ENCODE measurements at regions not wholly inside any gene's neighbourhood (a gene's known extent, or its start where the extent isn't known, plus 50 kb on each side); places are given as distances from the start of the nearest gene placed in this dataset.

DNA sequence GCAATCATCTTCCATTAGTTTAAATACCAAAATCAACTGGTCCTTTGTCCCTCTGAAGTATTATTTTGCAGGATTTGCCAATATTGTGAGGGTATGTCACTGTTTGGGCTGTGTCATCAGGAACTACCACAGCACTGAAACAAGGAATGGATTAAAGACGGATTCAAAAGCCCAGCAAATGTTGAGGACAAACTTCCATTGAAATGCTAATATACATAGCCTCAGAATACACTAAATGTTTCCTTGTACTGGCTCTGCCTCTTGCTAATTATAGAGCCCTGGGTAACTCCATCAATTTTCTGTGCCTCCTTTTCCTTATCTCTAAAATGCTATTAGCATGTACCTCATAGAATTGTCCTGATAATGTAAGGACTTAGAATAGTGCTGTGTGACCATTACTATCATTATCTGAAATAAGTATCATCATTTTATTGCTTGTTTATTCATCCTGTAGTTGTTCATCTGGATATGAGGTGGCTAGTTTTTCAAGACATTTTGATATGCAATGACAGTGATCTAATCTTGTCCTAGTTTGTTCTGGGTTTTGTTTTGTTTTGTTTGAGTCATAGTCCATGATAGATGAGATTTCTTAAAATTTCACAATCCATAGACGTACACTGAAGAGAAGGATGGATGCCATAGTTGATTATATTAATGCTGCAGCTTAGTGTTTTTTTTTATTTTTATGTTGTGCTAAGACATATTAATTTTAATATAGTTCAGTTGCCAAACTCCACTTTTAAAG lies 333.4 kb upstream of the KCNH7 start:
- H3K27me3 ChIP-seq: no peaks in the 10 kb centered on the region
- 70% methylated on average over 2 of the region's 2 CpGs for WGBS, 2 donors
- DNase-seq (no peak), ATAC-seq (ENCODE audit: low FRiP score in 2 of 2) (no peak)
- H3K4me1 ChIP-seq: no peaks in the 10 kb centered on the region
- no peaks in the 10 kb centered on the region for H3K9me3 ChIP-seq
- no peaks in the 10 kb centered on the region for H3K36me3 ChIP-seq
- TF ChIP-seq EP300 (IDR thresholded peaks at IDR 0.05): no peak
- no peak for TF ChIP-seq POLR2AphosphoS5 (IDR thresholded peaks at IDR 0.05)
- no peak for TF ChIP-seq POLR2A (IDR thresholded peaks at IDR 0.05)
- no peak for TF ChIP-seq CTCF (IDR thresholded peaks at IDR 0.05)
- no peak overlapping the region for H3K27ac ChIP-seq
- H3K4me3 ChIP-seq: no peak overlapping the region

GRCh38 chr2:163157891-163158496 lies 319.4 kb upstream of the KCNH7 start:
- no peak for DNase-seq
- H3K36me3 ChIP-seq: no peaks in the 10 kb centered on the region
- no peak for ATAC-seq (ENCODE audit: low FRiP score in 2 of 2)
- no peak overlapping the region for H3K27ac ChIP-seq
- no peak overlapping the region for H3K4me3 ChIP-seq
- TF ChIP-seq EP300 (IDR thresholded peaks at IDR 0.05): no peak
- TF ChIP-seq POLR2AphosphoS5 (IDR thresholded peaks at IDR 0.05): no peak
- no peak for TF ChIP-seq POLR2A (IDR thresholded peaks at IDR 0.05)
- TF ChIP-seq CTCF (IDR thresholded peaks at IDR 0.05): no peak
- 89 to 91% methylated on average over 1 of the region's 1 CpG for WGBS, 2 donors
- H3K4me1 ChIP-seq: no peaks in the 10 kb centered on the region
- no peaks in the 10 kb centered on the region for H3K9me3 ChIP-seq
- no peaks in the 10 kb centered on the region for H3K27me3 ChIP-seq

DNA sequence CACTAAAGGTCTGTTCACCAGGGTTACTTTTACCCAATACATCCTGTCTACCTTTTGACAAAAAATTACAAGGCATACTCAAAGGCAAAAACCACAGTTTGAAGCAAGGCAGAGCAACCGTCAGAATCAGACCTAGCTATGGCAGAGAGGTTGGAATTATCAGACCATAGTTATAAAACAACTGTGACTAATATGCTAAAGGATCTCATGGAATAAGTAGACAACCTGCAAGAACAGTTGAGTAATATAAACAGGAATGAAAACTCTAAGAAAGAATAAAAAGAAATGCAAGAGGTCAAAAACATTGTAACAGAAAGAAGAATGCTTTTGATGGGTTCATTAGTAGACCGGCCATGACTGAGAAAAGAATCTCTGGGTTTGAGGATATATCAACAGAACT lies 318.8 kb upstream of the KCNH7 start:
- Histone ChIP-seq H3K36me3 (no peaks in the 10 kb centered on the region), H3K27me3 (no peaks in the 10 kb centered on the region), H3K4me1 (no peaks in the 10 kb centered on the region), H3K9me3 (no peaks in the 10 kb centered on the region), H3K4me3 (no peak overlapping the region), H3K27ac (no peak overlapping the region)
- no peak for ATAC-seq (ENCODE audit: low FRiP score in 2 of 2)
- WGBS, 2 donors: 89 to 91% methylated on average over 2 of the region's 2 CpGs
- no peak for DNase-seq
- TF ChIP-seq POLR2AphosphoS5 (IDR thresholded peaks at IDR 0.05) (no peak), CTCF (IDR thresholded peaks at IDR 0.05) (no peak)

DNA sequence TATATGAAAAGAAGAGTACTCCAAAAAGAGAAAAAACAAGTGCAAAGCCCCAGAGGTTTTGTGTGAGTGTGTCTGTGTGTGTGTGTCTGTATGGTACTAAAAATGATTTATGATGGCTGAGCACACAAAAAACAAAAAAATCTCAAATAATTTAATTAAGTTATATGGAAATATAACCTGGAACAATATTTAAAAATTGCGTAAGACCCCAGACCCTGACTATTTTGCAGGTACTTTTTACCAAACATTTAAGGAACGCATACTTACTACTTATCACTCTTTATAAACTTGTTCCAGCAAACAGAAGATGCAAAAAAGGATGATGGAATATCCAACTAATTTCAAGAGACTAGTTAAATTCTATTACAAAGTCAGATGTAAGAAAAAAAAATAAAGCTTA lies 317.4 kb upstream of the KCNH7 start:
- no peak for ATAC-seq (ENCODE audit: low FRiP score in 2 of 2)
- DNase-seq: no peak
- TF ChIP-seq POLR2AphosphoS5 (IDR thresholded peaks at IDR 0.05): no peak
- no peak for TF ChIP-seq EP300 (IDR thresholded peaks at IDR 0.05)
- TF ChIP-seq CTCF (IDR thresholded peaks at IDR 0.05): no peak
- TF ChIP-seq POLR2A (IDR thresholded peaks at IDR 0.05): no peak

More for the DNA sequence above, 317.4 kb upstream of the KCNH7 start:
- Histone ChIP-seq H3K4me3 (no peak overlapping the region), H3K9me3 (no peaks in the 10 kb centered on the region), H3K27me3 (no peaks in the 10 kb centered on the region), H3K36me3 (no peaks in the 10 kb centered on the region), H3K27ac (no peak overlapping the region), H3K4me1 (no peaks in the 10 kb centered on the region)
- 91 to 95% methylated on average over 2 of the region's 2 CpGs for WGBS, 2 donors
